OCI-LY7 (cell line): ENCODE measurements at regions not wholly inside any gene's neighbourhood (a gene's known extent, or its start where the extent isn't known, plus 50 kb on each side); places are given as distances from the start of the nearest gene placed in this dataset.
"Not testable (repeated sequence)": the region's sequence is repeated elsewhere in the genome, so short reads cannot be mapped to it uniquely, and the experiment has no call there.

ENCODE experiments used
- EZH2phosphoT487 ChIP-seq: fragments of 200-600 bp; sonication (generic); IDR thresholded peaks from 2 replicates; pipeline ENCODE4 v1.6.1; 2018; ENCODE audit warnings: low read depth, borderline replicate concordance, mild to moderate bottlenecking, mixed run types, antibody characterized with exemption, low read length, moderate library complexity, mixed read lengths
- TF ChIP-seq, protein P1 (sequence below): fragments of 200-600 bp; sonication (generic); conservative IDR thresholded peaks from 2 replicates; pipeline ENCODE4 v1.5.1; 2014; ENCODE audit warnings: mild to moderate bottlenecking, antibody characterized with exemption, low read length, moderate library complexity, mixed read lengths

DNA sequence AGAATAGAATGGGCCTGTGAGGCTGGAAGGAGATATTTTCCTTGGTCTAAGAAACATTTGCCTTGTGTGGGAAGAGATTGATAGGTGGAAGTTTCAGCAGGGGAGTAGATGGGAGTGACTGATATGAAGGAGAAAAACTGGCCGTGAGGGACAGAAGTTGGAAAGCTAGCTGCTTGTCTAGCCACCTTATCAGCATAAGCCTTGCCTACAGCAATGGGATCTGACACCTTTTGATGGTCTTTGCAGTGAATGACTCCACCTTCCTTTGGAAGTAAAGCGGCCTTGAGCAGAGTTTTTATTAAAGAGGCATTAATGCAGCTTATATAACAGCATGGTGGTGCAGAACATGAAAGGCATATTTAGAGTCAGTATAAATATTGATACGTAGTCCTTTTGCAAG lies 120.1 kb upstream of the INTU start:
- TF ChIP-seq, protein P1, sequence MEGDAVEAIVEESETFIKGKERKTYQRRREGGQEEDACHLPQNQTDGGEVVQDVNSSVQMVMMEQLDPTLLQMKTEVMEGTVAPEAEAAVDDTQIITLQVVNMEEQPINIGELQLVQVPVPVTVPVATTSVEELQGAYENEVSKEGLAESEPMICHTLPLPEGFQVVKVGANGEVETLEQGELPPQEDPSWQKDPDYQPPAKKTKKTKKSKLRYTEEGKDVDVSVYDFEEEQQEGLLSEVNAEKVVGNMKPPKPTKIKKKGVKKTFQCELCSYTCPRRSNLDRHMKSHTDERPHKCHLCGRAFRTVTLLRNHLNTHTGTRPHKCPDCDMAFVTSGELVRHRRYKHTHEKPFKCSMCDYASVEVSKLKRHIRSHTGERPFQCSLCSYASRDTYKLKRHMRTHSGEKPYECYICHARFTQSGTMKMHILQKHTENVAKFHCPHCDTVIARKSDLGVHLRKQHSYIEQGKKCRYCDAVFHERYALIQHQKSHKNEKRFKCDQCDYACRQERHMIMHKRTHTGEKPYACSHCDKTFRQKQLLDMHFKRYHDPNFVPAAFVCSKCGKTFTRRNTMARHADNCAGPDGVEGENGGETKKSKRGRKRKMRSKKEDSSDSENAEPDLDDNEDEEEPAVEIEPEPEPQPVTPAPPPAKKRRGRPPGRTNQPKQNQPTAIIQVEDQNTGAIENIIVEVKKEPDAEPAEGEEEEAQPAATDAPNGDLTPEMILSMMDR, result not testable (repeated sequence)
- TF ChIP-seq EZH2phosphoT487, result not testable (repeated sequence)
